ENCODE measurements at regions not wholly inside any gene's neighbourhood (a gene's known extent, or its start where the extent isn't known, plus 50 kb on each side); places are given as distances from the start of the nearest gene placed in this dataset.
"Not testable (repeated sequence)": the region's sequence is repeated elsewhere in the genome, so short reads cannot be mapped to it uniquely, and the experiment has no call there.

- TF ChIP-seq CTCF, POLR2A (IDR thresholded peaks at IDR 0.05): not testable (repeated sequence)
These were observed 133.3 kb downstream of the CWH43 start for GRCh38 chr4:49119345-49119744.

Data from esophagus squamous epithelium (tissue), 4 donors.